Panc1 (cell line): ENCODE measurements at regions not wholly inside any gene's neighbourhood (a gene's known extent, or its start where the extent isn't known, plus 50 kb on each side); places are given as distances from the start of the nearest gene placed in this dataset.

ENCODE experiments used
- ATAC-seq: fragments of 200-7000 bp; cut with Tn5 transposase; 2 replicates; pipeline ENCODE4 v1.9.1; 2020; ENCODE audit warnings: mild to moderate bottlenecking, moderate library complexity
- BruUV-seq: library from RNA; stranded (reverse); fragments of 400-500 nt; replicated peaks from 2 replicates; lab custom pipeline; 2021; lab: Mats Ljungman, UMichigan
- CTCF ChIA-PET: fragments of 300-600 bp; sonication (Branson Sonifier 250); formaldehyde crosslinking; loops from one replicate; lab custom pipeline; 2022; ENCODE audit warnings: antibody characterized with exemption; lab: Charles Lee
- POLR2A ChIA-PET: fragments of 300-600 bp; sonication (Branson Sonifier 250); formaldehyde crosslinking; loops from one replicate; lab custom pipeline; 2022; ENCODE audit warnings: antibody characterized with exemption; lab: Charles Lee
- DNase-seq: peaks from one replicate; pipeline ENCODE4 v3.0.0-alpha.2; 2010; ENCODE audit warnings: low read depth, low spot score
- H3K27ac ChIP-seq: 2 replicates; pipeline ENCODE4 v1.5.1; 2011; ENCODE audit warnings: mild to moderate bottlenecking, low read length, inconsistent platforms
- H3K27me3 ChIP-seq: fragments of 200-500 bp; sonication (Bioruptor generic); 2 replicates; pipeline ENCODE4 v1.6.0; 2014; ENCODE audit warnings: low read length, inconsistent platforms; ENCODE audit not compliant: control insufficient read depth, insufficient read depth
- H3K36me3 ChIP-seq: fragments of 200-500 bp; sonication (Bioruptor generic); 2 replicates; pipeline ENCODE4 v1.5.1; 2014; ENCODE audit warnings: inconsistent platforms, mild to moderate bottlenecking, low read length, moderate library complexity; ENCODE audit not compliant: control insufficient read depth, insufficient read depth
- H3K4me1 ChIP-seq: 2 replicates; pipeline ENCODE4 v1.5.1; 2011; ENCODE audit warnings: inconsistent platforms, mild to moderate bottlenecking, low read length, moderate library complexity; ENCODE audit not compliant: control insufficient read depth, insufficient read depth
- H3K4me3 ChIP-seq, 2 experiments: 2 replicates each; pipeline ENCODE4 v1.5.1; 2011 to 2012; ENCODE audit warnings: low read depth in 2 of 2, low read length in 2 of 2, mild to moderate bottlenecking in 2 of 2, inconsistent platforms in 1 of 2, moderate library complexity in 1 of 2
- H3K9me3 ChIP-seq: fragments of 200-500 bp; sonication (Bioruptor generic); 2 replicates; pipeline ENCODE4 v1.5.1; 2014; ENCODE audit warnings: low read depth, mild to moderate bottlenecking, inconsistent platforms, low read length, moderate library complexity; ENCODE audit not compliant: control insufficient read depth, insufficient read depth
- POLR2AphosphoS5 ChIP-seq: IDR thresholded peaks from 2 replicates; pipeline ENCODE4 v1.6.1; 2012; ENCODE audit warnings: mild to moderate bottlenecking, low read depth, low read length, moderate library complexity
- SIN3A ChIP-seq: IDR thresholded peaks from 2 replicates; pipeline ENCODE4 v1.6.1; 2012; ENCODE audit warnings: low read depth, mild to moderate bottlenecking, low read length, moderate library complexity, borderline replicate concordance; ENCODE audit not compliant: insufficient read depth
- TCF7L2 ChIP-seq: IDR thresholded peaks from 2 replicates; pipeline ENCODE4 v1.6.1; 2011; ENCODE audit warnings: mild to moderate bottlenecking, low read depth, low read length, inconsistent platforms
- in situ Hi-C: cut with HindIII; loops from 2 replicates; pipeline ENCODE4 v1.10.0; 2016; ENCODE audit warnings: low sequenced_read_pairs, low pct_unique_long_range_greater_than_20kb
- intact Hi-C: fragments of 100-400 bp; cut with micrococcal nuclease; formaldehyde crosslinking; loops from one replicate; pipeline ENCODE4 v1.10.0; 2022; ENCODE audit not compliant: unreplicated experiment
- TF ChIP-seq, protein P1 (sequence below): fragments of 450-650 bp; IDR thresholded peaks from 2 replicates; pipeline ENCODE4 v1.5.1; 2017; ENCODE audit warnings: mild to moderate bottlenecking
- TF ChIP-seq, protein P2 (sequence below), 2 experiments: IDR thresholded peaks; 2 replicates each; pipeline ENCODE4 v1.6.1; 2011 to 2012; ENCODE audit warnings: low read depth in 2 of 2, control low read depth in 1 of 2, low read length in 1 of 2, mild to moderate bottlenecking in 1 of 2, moderate library complexity in 1 of 2; ENCODE audit not compliant: insufficient read depth in 1 of 2

DNA sequence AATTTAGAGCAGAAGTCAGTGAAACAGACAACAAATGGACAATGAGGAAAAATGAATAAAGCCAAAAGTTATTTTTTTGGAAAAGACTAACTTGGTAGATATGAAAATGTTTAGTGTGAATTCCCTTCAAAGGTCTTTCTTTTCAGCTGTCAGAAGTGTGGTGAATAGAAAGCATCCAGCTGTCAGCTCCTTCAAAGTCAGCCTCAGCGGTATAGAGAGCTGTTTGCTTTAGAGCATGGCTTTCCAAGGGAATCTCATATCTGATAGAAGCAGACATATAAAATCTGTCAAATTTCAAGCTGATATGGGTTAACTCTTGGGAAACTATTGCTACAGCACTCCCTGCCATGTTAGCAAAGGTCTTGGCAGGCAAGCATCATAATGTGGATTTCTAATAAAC lies 309.3 kb downstream of the CASP12 start:
- Histone ChIP-seq H3K9me3 (no peaks in the 10 kb centered on the region), H3K27ac (no peak overlapping the region), H3K4me3 (no peak overlapping the region), H3K4me1 (no peaks in the 10 kb centered on the region), H3K36me3 (no peaks in the 10 kb centered on the region), H3K27me3 (no peaks in the 10 kb centered on the region)
- ChIA-PET POLR2A (no interaction called here), CTCF (no interaction called here)
- TF ChIP-seq TCF7L2 (no peak), POLR2AphosphoS5 (no peak), SIN3A (no peak)
- TF ChIP-seq, protein P1, sequence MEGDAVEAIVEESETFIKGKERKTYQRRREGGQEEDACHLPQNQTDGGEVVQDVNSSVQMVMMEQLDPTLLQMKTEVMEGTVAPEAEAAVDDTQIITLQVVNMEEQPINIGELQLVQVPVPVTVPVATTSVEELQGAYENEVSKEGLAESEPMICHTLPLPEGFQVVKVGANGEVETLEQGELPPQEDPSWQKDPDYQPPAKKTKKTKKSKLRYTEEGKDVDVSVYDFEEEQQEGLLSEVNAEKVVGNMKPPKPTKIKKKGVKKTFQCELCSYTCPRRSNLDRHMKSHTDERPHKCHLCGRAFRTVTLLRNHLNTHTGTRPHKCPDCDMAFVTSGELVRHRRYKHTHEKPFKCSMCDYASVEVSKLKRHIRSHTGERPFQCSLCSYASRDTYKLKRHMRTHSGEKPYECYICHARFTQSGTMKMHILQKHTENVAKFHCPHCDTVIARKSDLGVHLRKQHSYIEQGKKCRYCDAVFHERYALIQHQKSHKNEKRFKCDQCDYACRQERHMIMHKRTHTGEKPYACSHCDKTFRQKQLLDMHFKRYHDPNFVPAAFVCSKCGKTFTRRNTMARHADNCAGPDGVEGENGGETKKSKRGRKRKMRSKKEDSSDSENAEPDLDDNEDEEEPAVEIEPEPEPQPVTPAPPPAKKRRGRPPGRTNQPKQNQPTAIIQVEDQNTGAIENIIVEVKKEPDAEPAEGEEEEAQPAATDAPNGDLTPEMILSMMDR, result no peak
- TF ChIP-seq, protein P2, sequence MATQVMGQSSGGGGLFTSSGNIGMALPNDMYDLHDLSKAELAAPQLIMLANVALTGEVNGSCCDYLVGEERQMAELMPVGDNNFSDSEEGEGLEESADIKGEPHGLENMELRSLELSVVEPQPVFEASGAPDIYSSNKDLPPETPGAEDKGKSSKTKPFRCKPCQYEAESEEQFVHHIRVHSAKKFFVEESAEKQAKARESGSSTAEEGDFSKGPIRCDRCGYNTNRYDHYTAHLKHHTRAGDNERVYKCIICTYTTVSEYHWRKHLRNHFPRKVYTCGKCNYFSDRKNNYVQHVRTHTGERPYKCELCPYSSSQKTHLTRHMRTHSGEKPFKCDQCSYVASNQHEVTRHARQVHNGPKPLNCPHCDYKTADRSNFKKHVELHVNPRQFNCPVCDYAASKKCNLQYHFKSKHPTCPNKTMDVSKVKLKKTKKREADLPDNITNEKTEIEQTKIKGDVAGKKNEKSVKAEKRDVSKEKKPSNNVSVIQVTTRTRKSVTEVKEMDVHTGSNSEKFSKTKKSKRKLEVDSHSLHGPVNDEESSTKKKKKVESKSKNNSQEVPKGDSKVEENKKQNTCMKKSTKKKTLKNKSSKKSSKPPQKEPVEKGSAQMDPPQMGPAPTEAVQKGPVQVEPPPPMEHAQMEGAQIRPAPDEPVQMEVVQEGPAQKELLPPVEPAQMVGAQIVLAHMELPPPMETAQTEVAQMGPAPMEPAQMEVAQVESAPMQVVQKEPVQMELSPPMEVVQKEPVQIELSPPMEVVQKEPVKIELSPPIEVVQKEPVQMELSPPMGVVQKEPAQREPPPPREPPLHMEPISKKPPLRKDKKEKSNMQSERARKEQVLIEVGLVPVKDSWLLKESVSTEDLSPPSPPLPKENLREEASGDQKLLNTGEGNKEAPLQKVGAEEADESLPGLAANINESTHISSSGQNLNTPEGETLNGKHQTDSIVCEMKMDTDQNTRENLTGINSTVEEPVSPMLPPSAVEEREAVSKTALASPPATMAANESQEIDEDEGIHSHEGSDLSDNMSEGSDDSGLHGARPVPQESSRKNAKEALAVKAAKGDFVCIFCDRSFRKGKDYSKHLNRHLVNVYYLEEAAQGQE (IDR thresholded peaks at IDR 0.05; ENCODE audit: insufficient read depth in 1 of 2, low read depth in 2 of 2, low read length in 1 of 2), result no peak
- BruUV-seq, result no TSS peak
- intact Hi-C loops (no loop called here), in situ Hi-C loops (no loop called here)
- ATAC-seq (no peak), DNase-seq (no peak)

DNA sequence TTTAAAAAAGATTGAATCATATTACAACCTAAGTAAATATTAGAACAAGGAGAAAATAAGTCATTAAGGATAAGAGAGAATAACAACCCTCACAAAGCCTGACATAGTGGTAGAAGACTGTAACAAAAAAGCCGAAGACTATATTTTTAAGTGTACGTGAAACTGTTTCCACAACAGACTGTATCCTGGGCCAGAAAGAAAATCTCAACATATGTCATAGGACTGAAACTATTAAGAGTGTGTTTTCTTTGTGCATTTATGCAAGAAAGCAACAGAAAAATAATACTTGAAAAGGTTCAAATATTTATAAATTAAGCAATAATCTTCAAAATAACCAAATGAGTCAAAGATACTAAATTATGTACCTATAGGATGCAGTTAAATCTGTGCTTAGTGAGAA lies 309.8 kb downstream of the CASP12 start:
- Histone ChIP-seq H3K27ac (no peak overlapping the region), H3K4me1 (no peaks in the 10 kb centered on the region), H3K27me3 (no peaks in the 10 kb centered on the region), H3K36me3 (no peaks in the 10 kb centered on the region), H3K9me3 (no peaks in the 10 kb centered on the region), H3K4me3 (no peak overlapping the region)
- ChIA-PET POLR2A (no interaction called here), CTCF (no interaction called here)
- TF ChIP-seq, protein P1, result no peak
- TF ChIP-seq POLR2AphosphoS5 (no peak), SIN3A (no peak), TCF7L2 (no peak)
- TF ChIP-seq, protein P2 (IDR thresholded peaks at IDR 0.05; ENCODE audit: insufficient read depth in 1 of 2, low read depth in 2 of 2, low read length in 1 of 2), result no peak
- intact Hi-C loops, result no loop called here
- ATAC-seq, result no peak
- in situ Hi-C loops, result no loop called here
- no peak for DNase-seq
- no TSS peak for BruUV-seq
